ENCODE measurements at regions not wholly inside any gene's neighbourhood (a gene's known extent, or its start where the extent isn't known, plus 50 kb on each side); places are given as distances from the start of the nearest gene placed in this dataset.
"Not testable (repeated sequence)": the region's sequence is repeated elsewhere in the genome, so short reads cannot be mapped to it uniquely, and the experiment has no call there.

DNA sequence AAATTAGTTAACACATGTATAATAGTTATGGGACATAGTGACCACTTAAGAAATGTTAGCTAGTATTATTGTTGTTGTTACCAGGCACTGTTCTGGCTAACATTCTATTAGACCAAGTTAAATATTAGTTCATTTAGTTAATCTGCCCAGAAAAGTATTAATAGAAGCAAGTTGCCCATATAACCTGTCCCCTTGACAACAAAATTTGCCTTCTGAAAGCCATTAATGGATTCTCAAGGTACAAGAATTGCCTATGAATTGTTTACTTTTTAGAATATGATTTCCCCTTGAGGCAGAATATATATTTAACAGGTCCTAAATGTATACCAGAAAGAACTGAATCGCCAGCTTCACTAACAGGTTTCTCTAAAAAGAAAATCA lies 167.3 kb upstream of the TMCC3 start:
- no peak for DNase-seq (ENCODE audit: low spot score)
- H3K27ac ChIP-seq, result no peak overlapping the region
- CTCF ChIA-PET, result interaction anchor here (0.5 to 1.1 kb wide), 2 partner anchors 655 to 684 kb away, joined by 3 read pairs; no protein-coding TSS in a partner anchor

DNA sequence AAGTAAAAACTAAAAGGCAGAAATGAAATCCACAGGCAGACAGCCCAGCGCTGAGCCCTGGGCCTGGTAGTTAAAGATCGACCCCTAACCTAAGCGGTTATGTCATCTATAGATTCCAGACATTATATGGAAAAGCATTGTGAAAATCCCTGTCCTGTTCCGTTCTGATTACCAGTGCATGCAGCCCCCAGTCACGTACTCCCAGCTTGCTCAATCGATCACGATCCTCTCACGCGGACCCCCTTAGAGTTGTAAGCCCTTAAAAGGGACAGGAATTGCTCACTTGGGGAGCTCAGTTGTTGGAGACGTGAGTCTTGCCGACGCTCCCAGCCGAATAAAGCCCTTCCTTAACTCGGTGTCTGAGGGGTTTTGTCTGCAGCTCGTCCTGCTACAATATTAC lies 166.8 kb upstream of the TMCC3 start:
- POLR2A ChIA-PET (ENCODE audit: low non-redundant PET); DNase-seq (ENCODE audit: low spot score); H3K27ac ChIP-seq: not testable (repeated sequence)
- CTCF ChIA-PET, result interaction anchor here (0.6 to 1.1 kb wide), 2 partner anchors 416 to 684 kb away, joined by 3 read pairs; no protein-coding TSS in a partner anchor

More for the DNA sequence above, 167.3 kb upstream of the TMCC3 start:
- POLR2A ChIA-PET (ENCODE audit: low non-redundant PET), result no interaction called here
- TF ChIP-seq, protein P1, sequence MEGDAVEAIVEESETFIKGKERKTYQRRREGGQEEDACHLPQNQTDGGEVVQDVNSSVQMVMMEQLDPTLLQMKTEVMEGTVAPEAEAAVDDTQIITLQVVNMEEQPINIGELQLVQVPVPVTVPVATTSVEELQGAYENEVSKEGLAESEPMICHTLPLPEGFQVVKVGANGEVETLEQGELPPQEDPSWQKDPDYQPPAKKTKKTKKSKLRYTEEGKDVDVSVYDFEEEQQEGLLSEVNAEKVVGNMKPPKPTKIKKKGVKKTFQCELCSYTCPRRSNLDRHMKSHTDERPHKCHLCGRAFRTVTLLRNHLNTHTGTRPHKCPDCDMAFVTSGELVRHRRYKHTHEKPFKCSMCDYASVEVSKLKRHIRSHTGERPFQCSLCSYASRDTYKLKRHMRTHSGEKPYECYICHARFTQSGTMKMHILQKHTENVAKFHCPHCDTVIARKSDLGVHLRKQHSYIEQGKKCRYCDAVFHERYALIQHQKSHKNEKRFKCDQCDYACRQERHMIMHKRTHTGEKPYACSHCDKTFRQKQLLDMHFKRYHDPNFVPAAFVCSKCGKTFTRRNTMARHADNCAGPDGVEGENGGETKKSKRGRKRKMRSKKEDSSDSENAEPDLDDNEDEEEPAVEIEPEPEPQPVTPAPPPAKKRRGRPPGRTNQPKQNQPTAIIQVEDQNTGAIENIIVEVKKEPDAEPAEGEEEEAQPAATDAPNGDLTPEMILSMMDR (conservative IDR thresholded peaks at IDR 0.05; ENCODE audit: low read depth), result no peak

DNA sequence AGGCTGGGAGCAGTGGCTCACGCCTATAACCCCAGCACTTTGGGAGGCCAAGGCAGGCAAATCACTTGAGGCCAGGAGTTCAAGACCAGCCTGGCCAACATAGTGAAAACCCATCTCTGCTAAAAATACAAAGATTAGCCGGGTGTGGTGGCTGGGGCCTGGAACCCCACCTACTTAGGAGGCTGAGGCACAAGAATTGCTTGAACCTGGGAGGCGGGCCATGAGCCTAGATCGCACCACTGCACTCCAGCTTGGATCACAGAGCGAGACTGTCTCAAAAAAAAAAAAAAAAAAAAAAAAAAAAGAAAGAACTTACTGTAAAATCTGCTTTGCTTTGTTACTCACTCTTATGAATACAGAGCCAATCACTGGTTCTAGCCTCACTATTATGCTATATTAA lies 166.4 kb upstream of the TMCC3 start:
- POLR2A ChIA-PET (ENCODE audit: low non-redundant PET); H3K27ac ChIP-seq; DNase-seq (ENCODE audit: low spot score): not testable (repeated sequence)
- CTCF ChIA-PET, result interaction anchor here (0.6 to 0.7 kb wide), 2 partner anchors 194 to 417 kb away, joined by 3 to 8 read pairs; no protein-coding TSS in a partner anchor

DNA sequence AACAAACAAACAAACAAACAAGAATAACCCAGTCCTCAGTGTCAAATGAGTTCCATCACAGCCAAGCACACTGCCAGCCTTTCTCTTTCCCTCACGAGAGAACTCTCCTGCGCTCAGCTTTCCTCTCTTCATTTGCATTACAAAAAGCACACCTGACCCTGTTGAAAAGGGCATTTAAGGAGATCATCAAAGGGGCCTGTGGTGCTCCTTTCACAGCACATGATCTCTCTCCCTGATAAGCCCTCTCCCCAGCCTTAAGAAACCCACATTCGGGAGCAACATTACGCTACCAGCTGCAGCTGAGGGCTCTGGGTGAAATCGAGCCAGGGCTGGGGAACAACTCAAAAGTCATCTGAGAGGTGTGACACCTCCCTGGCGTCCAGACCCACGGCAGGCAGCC lies 165.6 kb upstream of the TMCC3 start:
- DNase-seq (ENCODE audit: low spot score), result no peak
- no peak overlapping the region for H3K27ac ChIP-seq
- TF ChIP-seq, protein P1 (conservative IDR thresholded peaks at IDR 0.05; ENCODE audit: low read depth), result no peak
- ChIA-PET CTCF (no interaction called here), POLR2A (ENCODE audit: low non-redundant PET) (no interaction called here)

DNA sequence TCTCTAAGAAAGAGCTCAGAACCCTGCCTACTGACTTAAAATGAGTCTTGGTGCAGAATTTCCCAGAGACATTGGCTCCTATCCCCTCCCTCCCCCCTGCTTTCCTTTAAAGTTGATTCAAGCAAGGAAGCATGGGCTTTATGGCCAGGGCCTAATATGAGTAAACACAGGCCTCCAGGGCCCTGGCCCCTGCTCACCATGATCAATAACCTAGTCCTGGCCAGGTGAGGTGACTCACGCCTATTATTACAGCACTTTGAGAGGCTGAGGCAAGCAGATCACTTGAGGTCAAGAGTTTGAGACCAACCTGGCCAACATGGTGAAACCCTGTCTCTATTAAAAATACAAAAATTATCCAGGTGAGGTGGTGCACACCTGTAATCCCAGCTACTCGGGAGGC lies 165.1 kb upstream of the TMCC3 start:
- CTCF ChIA-PET, result no interaction called here
- no peak for DNase-seq (ENCODE audit: low spot score)
- TF ChIP-seq, protein P1 (conservative IDR thresholded peaks at IDR 0.05; ENCODE audit: low read depth), result no peak
- POLR2A ChIA-PET (ENCODE audit: low non-redundant PET), result no interaction called here
- H3K27ac ChIP-seq, result no peak overlapping the region

DNA sequence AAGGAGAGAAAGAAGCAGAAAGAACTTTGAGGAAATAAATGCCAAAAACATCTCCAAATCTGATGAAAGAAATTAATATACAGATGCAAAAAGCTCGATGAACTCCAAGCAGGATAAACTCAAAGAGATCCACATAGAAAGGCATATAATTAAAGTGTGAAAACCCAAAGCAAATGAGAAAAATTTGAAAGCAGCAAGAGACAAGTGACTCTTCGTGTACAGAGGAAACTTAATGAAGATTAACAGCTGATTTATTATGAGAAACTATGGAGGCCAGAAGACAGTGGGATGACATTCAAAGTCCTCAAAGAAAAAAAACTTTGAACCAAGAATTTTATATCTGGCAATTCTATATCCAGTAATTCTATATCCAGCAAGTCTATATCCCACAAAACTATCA lies 163.0 kb upstream of the TMCC3 start:
- CTCF ChIA-PET, result interaction anchor here (0.6 kb wide), 1 partner anchor 15 kb away, joined by 3 read pairs; no protein-coding TSS in a partner anchor
- TF ChIP-seq, protein P1 (conservative IDR thresholded peaks at IDR 0.05; ENCODE audit: low read depth), result no peak
- no peak for DNase-seq (ENCODE audit: low spot score)
- no peak overlapping the region for H3K27ac ChIP-seq
- POLR2A ChIA-PET (ENCODE audit: low non-redundant PET), result no interaction called here

DNA sequence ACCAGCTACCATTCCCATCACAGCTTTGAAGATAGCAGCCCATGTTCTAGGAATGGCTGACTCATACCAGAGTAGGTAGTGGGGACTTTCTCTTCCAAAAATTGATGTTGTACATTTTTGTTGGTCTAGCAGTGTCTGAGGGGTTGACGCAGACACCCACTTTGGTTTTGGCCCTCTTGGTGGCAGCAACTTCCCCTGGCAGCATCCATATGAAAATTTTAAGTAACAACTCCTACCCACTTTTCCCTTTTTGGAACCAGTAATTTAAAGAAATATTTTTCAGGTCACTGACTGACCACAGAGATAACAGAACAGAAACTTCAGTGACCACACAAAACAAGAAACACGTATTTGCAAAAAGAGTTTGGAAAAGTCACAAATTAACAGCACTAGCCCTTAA lies 162.0 kb upstream of the TMCC3 start:
- ChIA-PET POLR2A (ENCODE audit: low non-redundant PET) (no interaction called here), CTCF (interaction anchor here (0.7 kb wide), 1 partner anchor 267 kb away, joined by 3 read pairs; no protein-coding TSS in a partner anchor)
- no peak for DNase-seq (ENCODE audit: low spot score)
- no peak overlapping the region for H3K27ac ChIP-seq
- TF ChIP-seq, protein P1 (conservative IDR thresholded peaks at IDR 0.05; ENCODE audit: low read depth), result no peak

DNA sequence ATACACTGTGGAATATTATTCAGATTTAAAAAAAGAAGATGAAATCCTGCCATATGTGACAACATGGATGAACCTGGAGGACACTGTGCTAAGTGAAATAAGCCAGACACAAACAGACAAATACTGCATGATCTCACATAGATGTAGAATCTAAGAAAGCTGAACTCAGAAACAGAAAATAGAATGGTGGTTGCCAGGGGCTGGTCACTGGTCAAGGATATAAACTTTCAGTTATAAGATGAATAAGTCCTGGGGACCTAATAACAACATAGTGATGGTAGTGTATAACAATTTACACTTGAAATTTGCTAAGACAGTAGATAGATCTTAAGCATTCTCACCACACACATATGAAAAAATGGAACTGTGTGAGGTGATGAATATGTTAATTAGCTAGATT lies 161.3 kb upstream of the TMCC3 start:
- ChIA-PET CTCF (no interaction called here), POLR2A (ENCODE audit: low non-redundant PET) (no interaction called here)
- no peak overlapping the region for H3K27ac ChIP-seq
- TF ChIP-seq, protein P1 (conservative IDR thresholded peaks at IDR 0.05; ENCODE audit: low read depth), result no peak
- DNase-seq (ENCODE audit: low spot score), result no peak
